Muscle layer of colon (tissue), 2 donors: ENCODE measurements at regions not wholly inside any gene's neighbourhood (a gene's known extent, or its start where the extent isn't known, plus 50 kb on each side); places are given as distances from the start of the nearest gene placed in this dataset.
"Not testable (repeated sequence)": the region's sequence is repeated elsewhere in the genome, so short reads cannot be mapped to it uniquely, and the experiment has no call there.

Experiments
- H3K27ac ChIP-seq: one replicate; pipeline ENCODE4 v1.7.0; 2013; ENCODE audit warnings: low read depth, mild to moderate bottlenecking, low read length, moderate library complexity
- H3K27me3 ChIP-seq, 2 donors: one replicate each; pipeline ENCODE4 v1.7.0; 2013; ENCODE audit warnings: low read length in 2 of 2, mild to moderate bottlenecking in 2 of 2; ENCODE audit not compliant: insufficient read depth in 2 of 2, control insufficient read depth in 1 of 2
- H3K36me3 ChIP-seq: one replicate; pipeline ENCODE4 v1.7.0; 2013; ENCODE audit warnings: mild to moderate bottlenecking, low read length; ENCODE audit not compliant: insufficient read depth
- H3K4me1 ChIP-seq: one replicate; pipeline ENCODE4 v1.7.0; 2013; ENCODE audit warnings: mild to moderate bottlenecking, low read length; ENCODE audit not compliant: insufficient read depth
- H3K4me3 ChIP-seq, 2 donors: one replicate each; pipeline ENCODE4 v1.7.0; 2013; ENCODE audit warnings: low read length in 2 of 2, low read depth in 1 of 2, mild to moderate bottlenecking in 1 of 2, moderate library complexity in 1 of 2
- H3K9ac ChIP-seq: one replicate; pipeline ENCODE4 v1.7.0; 2013; ENCODE audit warnings: low read length
- H3K9me3 ChIP-seq: one replicate; pipeline ENCODE4 v1.7.0; 2013; ENCODE audit warnings: mild to moderate bottlenecking, low read length
- donor health status: abdominal sarcoma.
- donor health status: Adenocarcinoma of cecum.

DNA sequence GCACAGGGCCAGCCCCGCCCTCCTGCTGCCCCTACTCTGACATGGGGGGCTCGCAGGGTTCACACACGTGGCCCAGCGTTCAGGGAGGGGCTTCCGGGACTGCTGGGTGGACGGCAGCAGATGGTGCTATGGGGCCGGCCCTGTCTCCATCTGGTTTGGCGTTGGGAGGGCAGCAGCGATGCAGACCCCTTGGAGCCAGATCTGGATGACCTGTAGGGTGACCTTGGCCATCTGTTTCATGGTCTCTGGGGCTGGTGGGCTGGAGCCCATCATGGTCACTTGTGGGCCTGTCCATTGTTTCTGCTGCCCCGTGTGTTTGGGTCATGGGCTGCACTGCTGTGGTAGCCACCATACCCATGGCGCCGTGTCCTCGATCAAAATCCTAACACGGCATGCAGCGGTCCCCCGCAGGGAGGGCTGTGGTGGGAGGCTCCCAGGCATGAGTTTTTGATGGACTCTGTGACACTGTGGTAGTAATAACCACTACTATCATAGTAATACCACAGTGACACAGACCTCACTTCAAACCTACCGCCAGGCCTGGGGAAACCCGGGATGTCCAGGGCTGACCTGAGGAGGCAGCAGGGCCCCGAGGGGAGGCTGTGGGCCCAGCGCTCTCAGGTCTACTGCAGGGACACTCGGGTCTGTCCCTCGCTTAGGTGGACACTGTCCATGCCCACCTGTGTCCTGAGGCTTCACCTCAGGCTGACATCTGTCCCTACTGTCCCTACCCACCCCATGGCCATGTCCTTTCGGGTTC, 359.4 kb downstream of the TMEM121 start:
- Histone ChIP-seq H3K4me3 (no peak overlapping the region), H3K9ac (no peak overlapping the region), H3K36me3 (no peaks in the 10 kb centered on the region), H3K27ac (no peak overlapping the region), H3K9me3 (no peaks in the 10 kb centered on the region), H3K4me1 (no peaks in the 10 kb centered on the region), H3K27me3 (no peaks in the 10 kb centered on the region)

DNA sequence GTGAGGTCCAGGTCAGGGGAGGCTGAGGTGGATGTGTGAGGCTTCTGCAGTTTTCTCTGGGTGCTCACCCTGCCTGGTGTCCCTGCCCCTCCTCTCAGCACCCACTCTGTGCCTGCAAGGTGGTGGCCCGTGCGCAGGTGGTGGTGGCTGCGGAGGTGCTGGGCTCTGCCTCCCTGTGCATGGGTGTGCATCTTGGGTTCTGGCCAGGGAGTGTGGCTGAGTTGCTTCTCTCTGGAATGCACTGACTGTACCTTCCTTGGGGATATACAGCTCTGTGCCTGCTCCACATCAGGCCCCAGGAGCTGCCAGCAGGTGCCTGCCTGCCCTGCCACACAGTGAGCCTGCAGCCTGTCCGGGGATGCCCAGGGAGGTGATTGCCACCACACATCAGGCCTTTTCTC, 360.4 kb downstream of the TMEM121 start:
- not testable (repeated sequence) for H3K27me3 ChIP-seq, H3K9ac ChIP-seq, H3K4me1 ChIP-seq, H3K9me3 ChIP-seq, H3K4me3 ChIP-seq, H3K27ac ChIP-seq, H3K36me3 ChIP-seq

DNA sequence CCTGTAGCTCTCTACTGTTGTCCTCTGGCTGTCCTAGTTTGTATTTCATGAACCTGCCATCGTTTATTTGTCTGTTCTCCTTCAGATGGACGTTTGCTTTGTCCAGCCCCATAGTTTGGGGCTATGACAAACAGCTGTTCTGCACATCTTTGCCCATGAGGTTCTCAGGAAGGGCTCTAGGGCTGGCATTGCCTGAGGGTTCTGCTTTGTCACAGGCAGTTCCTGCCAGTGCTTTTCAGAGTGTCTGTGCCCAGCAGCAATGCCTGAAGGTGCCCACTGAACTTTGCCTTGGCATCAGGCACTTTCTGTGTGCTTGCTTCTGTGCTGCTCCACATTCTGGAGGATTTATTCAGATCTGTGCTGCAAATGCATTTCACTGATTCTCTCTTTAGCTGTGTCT, 361.3 kb downstream of the TMEM121 start:
- H3K36me3 ChIP-seq = no peaks in the 10 kb centered on the region
- H3K27ac ChIP-seq = no peak overlapping the region
- no peaks in the 10 kb centered on the region for H3K9me3 ChIP-seq
- no peak overlapping the region for H3K4me3 ChIP-seq
- no peaks in the 10 kb centered on the region for H3K27me3 ChIP-seq
- no peaks in the 10 kb centered on the region for H3K4me1 ChIP-seq
- no peak overlapping the region for H3K9ac ChIP-seq

DNA sequence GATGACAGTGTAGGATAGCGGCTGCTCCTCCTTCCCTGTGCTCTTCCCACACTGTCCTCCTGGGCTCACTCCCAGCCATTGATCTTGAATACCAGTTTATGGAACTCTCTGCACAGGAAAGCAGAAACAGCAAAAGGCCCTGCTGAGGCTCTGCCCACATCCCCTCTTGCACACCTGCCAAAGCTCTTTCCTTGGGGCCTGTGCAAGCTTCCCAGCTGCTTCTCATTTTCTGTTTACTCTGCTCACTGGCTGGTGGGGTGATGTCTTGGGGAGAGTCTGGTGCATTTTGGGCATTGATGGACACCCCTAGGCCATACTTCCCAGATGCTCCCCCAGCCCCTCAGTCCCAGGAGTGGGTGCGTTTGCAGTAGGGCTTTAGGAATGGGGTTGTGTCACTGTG, 361.8 kb downstream of the TMEM121 start:
- H3K27me3 ChIP-seq = no peaks in the 10 kb centered on the region

DNA sequence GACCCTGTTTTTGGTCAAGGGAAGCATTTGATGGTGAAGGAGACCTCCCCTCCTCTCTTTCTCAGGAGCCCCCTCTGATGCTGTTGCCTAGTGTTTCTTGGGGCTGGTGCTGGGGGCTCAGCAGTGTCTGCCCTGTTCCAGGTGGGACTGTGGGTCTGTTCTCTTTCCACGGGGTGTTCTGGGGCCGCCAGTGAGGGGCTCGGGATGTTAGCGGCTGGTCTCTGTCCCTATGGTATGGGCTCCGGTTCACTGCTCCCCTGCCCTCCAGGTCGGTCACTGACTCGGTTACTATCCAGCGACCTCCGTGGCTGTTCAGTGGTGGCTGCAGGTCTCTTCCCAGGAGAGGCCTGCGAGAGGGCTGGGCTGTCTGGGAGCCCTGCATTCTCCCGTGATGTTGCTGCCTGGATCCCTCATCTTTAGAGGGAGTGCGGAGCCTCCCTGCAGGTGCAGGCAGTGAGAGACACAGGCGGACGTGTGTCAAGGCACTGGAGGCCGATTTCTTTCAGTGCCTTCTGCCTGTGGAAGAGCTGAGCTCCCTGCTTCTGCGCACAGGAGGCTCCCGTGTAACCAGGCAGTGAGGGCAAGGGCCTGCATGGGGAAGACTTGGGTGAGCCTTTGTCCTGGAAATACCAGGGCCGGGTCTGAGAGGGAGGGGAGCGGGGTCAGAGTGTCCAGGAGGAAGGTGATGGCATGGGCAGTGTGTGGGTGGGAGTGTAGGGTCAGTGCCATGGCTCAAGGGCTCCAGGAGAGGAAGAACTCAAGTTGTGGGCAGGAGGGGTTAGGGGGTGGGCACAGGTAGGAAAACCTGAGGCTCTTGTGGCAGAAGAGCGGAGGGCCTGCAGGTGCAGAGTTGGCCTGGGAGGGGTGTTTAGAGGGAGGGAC, 362.6 kb downstream of the TMEM121 start:
- no peak overlapping the region for H3K27ac ChIP-seq
- no peaks in the 10 kb centered on the region for H3K36me3 ChIP-seq
- H3K9me3 ChIP-seq = no peaks in the 10 kb centered on the region
- H3K9ac ChIP-seq = no peak overlapping the region
- no peak overlapping the region for H3K4me3 ChIP-seq
- no peaks in the 10 kb centered on the region for H3K4me1 ChIP-seq
- no peaks in the 10 kb centered on the region for H3K27me3 ChIP-seq

More for the DNA sequence above, 361.8 kb downstream of the TMEM121 start:
- H3K4me3 ChIP-seq = no peak overlapping the region
- H3K4me1 ChIP-seq = no peaks in the 10 kb centered on the region
- H3K9me3 ChIP-seq = no peaks in the 10 kb centered on the region
- no peaks in the 10 kb centered on the region for H3K36me3 ChIP-seq
- no peak overlapping the region for H3K9ac ChIP-seq
- no peak overlapping the region for H3K27ac ChIP-seq

DNA sequence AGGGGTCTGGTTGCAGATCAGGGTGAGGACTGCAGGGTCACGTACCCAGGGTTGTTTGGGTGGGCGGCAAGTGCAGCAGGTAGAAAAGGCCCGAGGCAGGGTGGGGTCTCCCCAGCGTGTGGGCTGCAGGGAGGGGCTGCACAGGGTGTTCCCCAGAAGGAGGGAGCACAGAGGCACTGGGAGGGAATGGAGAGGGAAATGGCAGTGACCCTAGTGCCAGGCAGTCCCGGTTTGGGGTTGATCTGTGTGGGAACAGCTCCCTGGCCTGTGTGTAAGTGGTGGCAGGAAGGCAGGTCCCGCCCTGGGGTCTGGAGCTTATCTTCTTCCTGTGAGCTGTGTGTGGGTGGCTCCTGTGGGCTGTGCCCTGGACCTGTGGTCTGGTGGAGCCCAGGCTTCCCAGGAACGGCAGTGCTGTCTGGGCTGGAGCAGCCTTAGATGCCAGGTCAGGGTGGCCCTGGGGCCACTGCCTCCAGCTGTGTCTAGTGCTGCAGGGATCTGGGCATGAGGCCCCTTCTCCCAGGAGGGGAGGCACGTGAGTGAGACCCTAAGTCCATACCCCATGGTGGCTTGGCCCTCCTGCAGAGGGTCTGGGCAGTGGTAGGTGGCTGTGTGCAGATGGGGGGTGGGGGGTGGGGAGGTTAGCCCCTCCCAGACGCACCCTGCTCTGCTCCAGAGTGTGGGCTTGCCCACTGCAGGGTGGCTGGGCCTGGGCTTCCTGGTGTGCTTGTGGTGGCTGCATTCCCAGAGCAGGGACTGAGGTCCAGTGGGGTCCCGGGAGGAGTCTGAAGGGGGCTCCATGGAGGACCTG, 363.5 kb downstream of the TMEM121 start:
- Histone ChIP-seq H3K4me3 (no peak overlapping the region), H3K36me3 (no peaks in the 10 kb centered on the region), H3K27ac (no peak overlapping the region), H3K4me1 (no peaks in the 10 kb centered on the region), H3K9ac (no peak overlapping the region), H3K27me3 (no peaks in the 10 kb centered on the region), H3K9me3 (no peaks in the 10 kb centered on the region)

DNA sequence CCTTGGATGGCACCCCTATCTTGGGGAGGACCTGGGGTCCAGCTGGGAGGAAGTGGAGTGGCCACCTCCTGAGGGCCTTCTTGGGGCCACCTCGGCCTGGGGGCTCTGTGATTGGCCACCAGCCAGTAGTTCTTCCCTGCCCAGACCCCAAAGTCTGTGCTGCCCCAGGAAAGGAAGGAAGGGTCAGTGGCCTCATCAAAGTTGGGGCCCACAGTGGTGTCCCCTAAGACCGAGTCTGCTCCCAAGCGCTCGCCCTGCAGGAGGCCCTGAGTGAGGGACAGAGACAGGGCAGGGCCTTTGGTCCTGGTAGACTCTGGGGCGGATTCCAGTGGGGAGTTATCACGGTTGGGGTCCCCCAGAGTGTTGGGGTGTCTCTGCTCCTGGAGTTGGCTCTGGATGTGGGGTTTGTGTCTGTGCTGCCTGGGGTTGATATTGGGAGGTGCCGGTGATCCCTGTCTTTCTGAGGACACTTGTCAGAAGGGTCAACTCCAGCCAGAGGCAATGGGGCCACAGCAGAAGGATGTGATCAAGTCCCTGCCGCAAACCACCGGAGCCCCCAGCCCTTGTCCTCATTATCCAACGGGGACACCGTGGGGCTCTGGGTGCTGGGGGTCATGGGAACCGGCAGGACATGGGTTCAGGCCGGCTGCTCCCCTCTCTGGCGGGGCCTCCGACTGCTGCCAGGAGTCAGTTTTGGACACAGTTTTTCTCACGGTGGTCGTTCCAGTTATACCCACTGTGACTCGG, 364.3 kb downstream of the TMEM121 start:
- no peaks in the 10 kb centered on the region for H3K27me3 ChIP-seq
- H3K9me3 ChIP-seq = no peaks in the 10 kb centered on the region
- no peak overlapping the region for H3K27ac ChIP-seq
- no peaks in the 10 kb centered on the region for H3K4me1 ChIP-seq
- no peak overlapping the region for H3K9ac ChIP-seq
- H3K36me3 ChIP-seq = no peaks in the 10 kb centered on the region
- H3K4me3 ChIP-seq = no peak overlapping the region

DNA sequence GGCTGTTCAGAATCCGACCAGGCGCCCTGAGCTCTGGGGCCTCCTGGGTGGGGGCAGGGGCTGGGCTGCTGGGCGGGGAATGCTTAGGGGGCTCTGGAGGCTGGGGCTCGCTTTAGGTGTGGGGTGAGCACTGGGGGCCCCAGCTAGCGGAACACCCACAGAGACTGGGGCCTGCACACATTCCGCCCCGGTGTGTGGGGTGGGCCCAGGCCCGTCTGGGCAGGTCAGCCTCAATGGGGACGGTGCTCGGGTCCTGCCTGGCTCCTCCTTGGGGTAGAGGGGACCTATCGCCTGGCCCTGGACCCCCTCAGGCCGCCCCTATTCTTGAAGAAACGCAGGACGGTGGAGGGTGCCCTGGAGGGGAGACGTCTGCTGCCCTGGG, 364.8 kb downstream of the TMEM121 start:
- Histone ChIP-seq H3K9me3 (no peaks in the 10 kb centered on the region), H3K9ac (no peak overlapping the region), H3K27me3 (no peaks in the 10 kb centered on the region), H3K4me3 (no peak overlapping the region), H3K27ac (no peak overlapping the region), H3K36me3 (no peaks in the 10 kb centered on the region), H3K4me1 (no peaks in the 10 kb centered on the region)

DNA sequence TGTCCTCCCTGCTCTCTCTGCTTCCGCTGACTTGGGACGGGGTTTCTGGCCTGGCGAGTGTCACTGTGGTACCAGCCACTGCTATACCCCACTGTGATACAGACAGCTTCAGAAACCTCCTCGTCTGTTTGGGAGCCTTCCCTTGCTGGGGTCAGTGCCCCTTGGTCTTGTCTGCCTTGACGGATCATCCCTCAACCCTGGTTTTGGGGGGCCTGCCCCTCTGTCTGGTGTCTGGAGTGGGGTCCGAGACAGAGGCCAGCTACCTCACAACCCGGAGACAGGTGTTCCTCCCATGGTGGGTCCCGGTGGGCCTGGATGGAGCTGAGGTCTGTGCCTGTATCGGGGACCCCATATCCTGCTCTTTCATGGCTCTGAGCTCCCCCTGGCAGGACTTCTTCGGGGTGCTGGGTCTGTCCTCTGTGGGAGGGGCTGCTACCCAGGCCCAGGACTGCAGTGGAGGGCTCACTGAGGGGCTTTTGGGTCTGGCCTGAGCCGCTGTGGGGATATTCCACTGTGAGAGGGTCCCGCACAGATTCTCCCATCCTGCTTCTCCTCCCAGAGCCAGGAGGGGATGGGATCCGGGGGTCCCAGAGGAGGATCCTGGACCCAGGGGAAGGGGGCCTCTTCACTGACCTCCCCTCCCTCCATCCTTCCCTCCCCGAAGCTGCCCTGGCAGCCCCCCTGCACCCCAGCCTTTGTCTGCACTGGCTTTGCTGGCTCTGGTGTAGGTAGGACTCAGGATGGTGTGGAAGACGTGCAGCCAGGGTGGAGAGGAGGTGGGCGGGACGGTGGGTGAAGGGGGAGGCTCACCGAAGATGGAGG, 365.5 kb downstream of the TMEM121 start:
- H3K27me3 ChIP-seq = no peaks in the 10 kb centered on the region
- H3K4me1 ChIP-seq = no peaks in the 10 kb centered on the region
- no peak overlapping the region for H3K9ac ChIP-seq
- H3K4me3 ChIP-seq = no peak overlapping the region
- H3K27ac ChIP-seq = no peak overlapping the region
- no peaks in the 10 kb centered on the region for H3K9me3 ChIP-seq
- H3K36me3 ChIP-seq = no peaks in the 10 kb centered on the region
